A549 (cell line): ENCODE measurements at regions not wholly inside any gene's neighbourhood (a gene's known extent, or its start where the extent isn't known, plus 50 kb on each side); places are given as distances from the start of the nearest gene placed in this dataset.

Experiments
- ATAC-seq, 2 experiments: fragments of 200-7000 bp in 1 of 2; fragments of >200 bp in 1 of 2; cut with Nextera tagmentation in 1 of 2; cut with Tn5 transposase in 1 of 2; 3 replicates each; pipeline versions ENCODE4 v1.8.0 to v1.9.1; 2018 to 2020; ENCODE audit warnings: mild to moderate bottlenecking in 1 of 2, moderate library complexity in 1 of 2
- CTCF ChIA-PET: fragments of 300-600 bp; sonication (Branson Sonifier 250); formaldehyde crosslinking; extraction: SDS; loops from one replicate; lab custom pipeline; 2021; ENCODE audit warnings: antibody characterized with exemption, inconsistent platforms; lab: Yijun Ruan, JAX
- POLR2A ChIA-PET: fragments of 350-600 bp; formaldehyde crosslinking; extraction: SDS; loops from one replicate; lab custom pipeline; 2021; ENCODE audit warnings: antibody characterized with exemption, inconsistent platforms; lab: Yijun Ruan, JAX
- DNase-seq, 2 experiments: peaks; one replicate each; pipeline versions ENCODE4 v3.0.0 to v3.0.0-alpha.2; 2011 to 2016; ENCODE audit warnings: low read depth in 1 of 2, low spot score in 1 of 2
- FAIRE-seq: peaks from 2 replicates; lab custom pipeline; 2011; peaks lifted over from hg19 to GRCh38; lab: Jason Lieb, UNC
- H3K27ac ChIP-seq, 2 experiments: fragments of >200 bp; sonication (Bioruptor Twin); formaldehyde crosslinking; 3 replicates each; pipeline ENCODE4 v1.5.1; 2016 to 2017
- H3K4me1 ChIP-seq: fragments of >200 bp; sonication (Bioruptor Twin); formaldehyde crosslinking; 3 replicates; pipeline ENCODE4 v1.6.1; 2016
- H3K4me2 ChIP-seq: fragments of >200 bp; sonication (Bioruptor Twin); formaldehyde crosslinking; 3 replicates; pipeline ENCODE4 v1.6.1; 2016
- H3K4me3 ChIP-seq: fragments of >200 bp; sonication (Bioruptor Twin); formaldehyde crosslinking; 3 replicates; pipeline ENCODE4 v1.5.1; 2016
- H3K9me3 ChIP-seq: fragments of >200 bp; sonication (Bioruptor Twin); formaldehyde crosslinking; 3 replicates; pipeline ENCODE4 v1.6.1; 2016
- BHLHE40 ChIP-seq: IDR thresholded peaks from 2 replicates; pipeline ENCODE4 v1.6.1; 2012; ENCODE audit warnings: low read depth, low read length, inconsistent platforms
- CBX8 ChIP-seq: fragments of 200-600 bp; sonication (generic); IDR thresholded peaks from 2 replicates; pipeline ENCODE4 v1.6.1; 2016
- CEBPB ChIP-seq, 2 experiments: fragments of >200 bp in 1 of 2; sonication (Bioruptor Twin) in 1 of 2; formaldehyde crosslinking in 1 of 2; IDR thresholded peaks; 2 replicates each; pipeline ENCODE4 v1.6.1; 2012 to 2016
- CHD4 ChIP-seq: fragments of 200-600 bp; sonication (generic); IDR thresholded peaks from 2 replicates; pipeline ENCODE4 v1.6.1; 2016; ENCODE audit warnings: antibody characterized with exemption, mild to moderate bottlenecking, borderline replicate concordance
- ESRRA ChIP-seq: fragments of 150-350 bp; IDR thresholded peaks from 2 replicates; pipeline ENCODE4 v1.6.1; 2014; ENCODE audit warnings: mild to moderate bottlenecking, low read length, borderline replicate concordance
- FOSL2 ChIP-seq, 2 experiments: fragments of 450-650 bp in 1 of 2; fragments of >200 bp in 1 of 2; sonication (Bioruptor Twin) in 1 of 2; formaldehyde crosslinking; IDR thresholded peaks; 2 replicates each; pipeline versions ENCODE4 v1.5.0 to v1.6.1; 2016 to 2020; ENCODE audit warnings: mild to moderate bottlenecking in 1 of 2, moderate library complexity in 1 of 2
- GATA3 ChIP-seq: IDR thresholded peaks from 2 replicates; pipeline ENCODE4 v1.6.1; 2012; ENCODE audit warnings: borderline replicate concordance
- HEYL ChIP-seq: fragments of 250-450 bp; sonication (Bioruptor Pico); IDR thresholded peaks from 2 replicates; pipeline ENCODE4 v1.8.0; 2021; ENCODE audit warnings: mild to moderate bottlenecking, moderate library complexity
- HOXA7 ChIP-seq: fragments of 250-450 bp; sonication (Bioruptor Pico); IDR thresholded peaks from 2 replicates; pipeline ENCODE4 v1.5.0; 2020; ENCODE audit warnings: mild to moderate bottlenecking, moderate library complexity
- HOXB13 ChIP-seq: fragments of 250-450 bp; sonication (Bioruptor Pico); IDR thresholded peaks from 2 replicates; pipeline ENCODE4 v1.5.0; 2020; ENCODE audit warnings: low read depth, mild to moderate bottlenecking, moderate library complexity
- HOXB5 ChIP-seq: fragments of 250-450 bp; sonication (Bioruptor Pico); IDR thresholded peaks from 2 replicates; pipeline ENCODE4 v1.5.0; 2020; ENCODE audit warnings: mild to moderate bottlenecking, moderate library complexity
- JUNB ChIP-seq: fragments of >200 bp; sonication (Bioruptor Twin); formaldehyde crosslinking; IDR thresholded peaks from 2 replicates; pipeline ENCODE4 v1.6.1; 2016
- KDM5A ChIP-seq: fragments of 200-600 bp; sonication (generic); IDR thresholded peaks from 2 replicates; pipeline ENCODE4 v1.6.1; 2016; ENCODE audit warnings: antibody characterized with exemption, mild to moderate bottlenecking
- MAFK ChIP-seq: fragments of 450-650 bp; IDR thresholded peaks from 2 replicates; pipeline ENCODE4 v1.6.1; 2014; ENCODE audit not compliant: partially characterized antibody
- NFE2L2 ChIP-seq: fragments of 150-350 bp; conservative IDR thresholded peaks from 2 replicates; pipeline ENCODE4 v1.6.1; 2014; ENCODE audit warnings: low read length
- PBX3 ChIP-seq: IDR thresholded peaks from 2 replicates; pipeline ENCODE4 v1.6.1; 2012
- PHF8 ChIP-seq: fragments of 200-600 bp; sonication (generic); IDR thresholded peaks from 2 replicates; pipeline ENCODE4 v1.6.1; 2016; ENCODE audit warnings: low read depth, mild to moderate bottlenecking, antibody characterized with exemption, moderate library complexity, borderline replicate concordance
- POLR2A ChIP-seq: IDR thresholded peaks from 2 replicates; pipeline ENCODE4 v1.6.1; 2012; ENCODE audit warnings: mild to moderate bottlenecking, low read length
- POLR2AphosphoS2 ChIP-seq: conservative IDR thresholded peaks from 2 replicates; pipeline ENCODE4 v1.6.1; 2012; ENCODE audit warnings: low read length, improper control_type of control experiment, inconsistent platforms
- RAD21 ChIP-seq, 2 experiments: fragments of >200 bp in 1 of 2; sonication (Bioruptor Twin) in 1 of 2; formaldehyde crosslinking in 1 of 2; IDR thresholded peaks in 1 of 2; conservative IDR thresholded peaks in 1 of 2; 2 replicates in 1 of 2; 3 replicates in 1 of 2; pipeline ENCODE4 v1.6.1; 2012 to 2018; ENCODE audit warnings: inconsistent platforms in 1 of 2
- RARB ChIP-seq: fragments of 250-450 bp; sonication (Bioruptor Pico); IDR thresholded peaks from 2 replicates; pipeline ENCODE4 v1.8.0; 2021; ENCODE audit warnings: mild to moderate bottlenecking, moderate library complexity
- RCOR1 ChIP-seq: fragments of 150-350 bp; IDR thresholded peaks from 2 replicates; pipeline ENCODE4 v1.6.1; 2014; ENCODE audit warnings: antibody characterized with exemption, low read length, low read depth
- RFX5 ChIP-seq: fragments of 450-650 bp; IDR thresholded peaks from 2 replicates; pipeline ENCODE4 v1.7.1; 2014; ENCODE audit warnings: antibody characterized with exemption, mild to moderate bottlenecking, moderate library complexity
- RNF2 ChIP-seq: fragments of 200-600 bp; sonication (generic); IDR thresholded peaks from 2 replicates; pipeline ENCODE4 v1.6.1; 2016; ENCODE audit warnings: low read depth, mild to moderate bottlenecking, antibody characterized with exemption, moderate library complexity, borderline replicate concordance
- SMC3 ChIP-seq: fragments of >200 bp; sonication (Bioruptor Twin); formaldehyde crosslinking; IDR thresholded peaks from 3 replicates; pipeline ENCODE4 v1.6.1; 2018; ENCODE audit warnings: inconsistent platforms
- TP53 ChIP-seq: fragments of 250-450 bp; sonication (Bioruptor Pico); IDR thresholded peaks from 2 replicates; pipeline ENCODE4 v1.5.0; 2021; ENCODE audit warnings: mild to moderate bottlenecking, moderate library complexity
- WGBS: methylation state at CpG from one replicate; pipeline ENCODE4 v1.1.6; 2017; ENCODE audit errors: missing lambda C conversion rate; 5-methylcytosine and 5-hydroxymethylcytosine counted together
- TF ChIP-seq, protein P1 (sequence below): fragments of 200-600 bp; sonication (generic); IDR thresholded peaks from 2 replicates; pipeline ENCODE4 v1.6.1; 2016; ENCODE audit warnings: antibody characterized with exemption, mild to moderate bottlenecking, moderate library complexity
- TF ChIP-seq, protein P2 (sequence below): IDR thresholded peaks from 2 replicates; pipeline ENCODE4 v1.6.1; 2012; ENCODE audit warnings: low read depth, borderline replicate concordance
- TF ChIP-seq, protein P3 (sequence below): IDR thresholded peaks from 2 replicates; pipeline ENCODE4 v1.6.1; 2012

- FAIRE-seq (no peak), DNase-seq (no peak), ATAC-seq (no peak)
- WGBS = 44% methylated on average over 3 of the region's 3 CpGs
- Histone ChIP-seq H3K9me3 (no peaks in the 10 kb centered on the region), H3K4me2 (no peak overlapping the region)
- TF ChIP-seq, protein P1, sequence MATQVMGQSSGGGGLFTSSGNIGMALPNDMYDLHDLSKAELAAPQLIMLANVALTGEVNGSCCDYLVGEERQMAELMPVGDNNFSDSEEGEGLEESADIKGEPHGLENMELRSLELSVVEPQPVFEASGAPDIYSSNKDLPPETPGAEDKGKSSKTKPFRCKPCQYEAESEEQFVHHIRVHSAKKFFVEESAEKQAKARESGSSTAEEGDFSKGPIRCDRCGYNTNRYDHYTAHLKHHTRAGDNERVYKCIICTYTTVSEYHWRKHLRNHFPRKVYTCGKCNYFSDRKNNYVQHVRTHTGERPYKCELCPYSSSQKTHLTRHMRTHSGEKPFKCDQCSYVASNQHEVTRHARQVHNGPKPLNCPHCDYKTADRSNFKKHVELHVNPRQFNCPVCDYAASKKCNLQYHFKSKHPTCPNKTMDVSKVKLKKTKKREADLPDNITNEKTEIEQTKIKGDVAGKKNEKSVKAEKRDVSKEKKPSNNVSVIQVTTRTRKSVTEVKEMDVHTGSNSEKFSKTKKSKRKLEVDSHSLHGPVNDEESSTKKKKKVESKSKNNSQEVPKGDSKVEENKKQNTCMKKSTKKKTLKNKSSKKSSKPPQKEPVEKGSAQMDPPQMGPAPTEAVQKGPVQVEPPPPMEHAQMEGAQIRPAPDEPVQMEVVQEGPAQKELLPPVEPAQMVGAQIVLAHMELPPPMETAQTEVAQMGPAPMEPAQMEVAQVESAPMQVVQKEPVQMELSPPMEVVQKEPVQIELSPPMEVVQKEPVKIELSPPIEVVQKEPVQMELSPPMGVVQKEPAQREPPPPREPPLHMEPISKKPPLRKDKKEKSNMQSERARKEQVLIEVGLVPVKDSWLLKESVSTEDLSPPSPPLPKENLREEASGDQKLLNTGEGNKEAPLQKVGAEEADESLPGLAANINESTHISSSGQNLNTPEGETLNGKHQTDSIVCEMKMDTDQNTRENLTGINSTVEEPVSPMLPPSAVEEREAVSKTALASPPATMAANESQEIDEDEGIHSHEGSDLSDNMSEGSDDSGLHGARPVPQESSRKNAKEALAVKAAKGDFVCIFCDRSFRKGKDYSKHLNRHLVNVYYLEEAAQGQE = no peak
- TF ChIP-seq SMC3 (no peak), CBX8 (no peak), JUNB (no peak), NFE2L2 (no peak), HOXB13 (no peak)
- TF ChIP-seq, all 56 proteins: peak for 0
- POLR2A ChIA-PET = no interaction called here
- Histone ChIP-seq H3K4me1 (no peaks in the 10 kb centered on the region), H3K27ac (no peak overlapping the region), H3K4me3 (no peak overlapping the region)
- CTCF ChIA-PET = no interaction called here
These were observed 134.0 kb downstream of the GXYLT1 start for GRCh38 chr12:42010715-42011114.

DNA sequence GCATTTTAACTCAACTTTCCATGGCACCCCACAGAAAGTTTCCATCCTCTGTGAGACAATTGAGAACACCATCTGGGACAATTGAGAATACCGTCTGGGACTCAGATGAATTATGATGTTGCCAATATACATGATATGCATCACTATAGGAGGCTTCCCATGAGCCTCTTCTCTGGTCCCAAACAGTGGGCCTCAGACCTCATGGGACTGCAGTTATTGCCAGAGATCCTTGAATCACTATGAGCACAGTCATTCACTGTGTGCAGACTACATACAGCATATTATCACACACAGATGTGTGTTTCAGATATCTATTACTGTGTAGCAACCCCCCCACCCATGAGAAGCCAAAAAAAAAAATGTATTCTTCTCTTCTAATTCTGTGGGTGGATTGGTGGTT lies 134.4 kb downstream of the GXYLT1 start:
- CTCF ChIA-PET = no interaction called here

DNA sequence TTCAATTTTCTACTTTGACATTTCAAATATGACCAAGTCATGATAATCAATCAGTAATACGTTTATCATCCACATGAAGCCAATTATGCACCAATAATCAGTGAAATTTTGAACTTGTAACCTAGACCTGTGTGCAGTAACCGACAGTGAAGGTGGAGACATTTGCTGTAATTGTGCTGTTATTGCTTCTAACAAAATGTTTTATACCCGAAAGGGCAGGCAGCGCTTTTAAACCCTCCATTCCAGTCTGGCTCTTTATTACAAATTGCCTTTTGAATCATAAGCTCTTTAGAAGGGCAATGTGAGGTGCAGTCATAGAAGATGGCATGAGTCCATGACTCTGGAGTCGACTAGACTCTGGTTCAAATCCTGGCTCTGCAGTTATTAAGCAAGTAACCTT lies 135.7 kb downstream of the GXYLT1 start:
- ChIA-PET CTCF (no interaction called here), POLR2A (no interaction called here)
- no peak overlapping the region for H3K27ac ChIP-seq
- no peaks in the 10 kb centered on the region for H3K4me1 ChIP-seq
- H3K9me3 ChIP-seq = no peaks in the 10 kb centered on the region
- WGBS = 41% methylated on average over 5 of the region's 5 CpGs
- FAIRE-seq = no peak
- H3K4me3 ChIP-seq = no peak overlapping the region
- DNase-seq = no peak
- TF ChIP-seq RFX5 (no peak), PHF8 (no peak), ESRRA (no peak), CHD4 (no peak), GATA3 (no peak), FOSL2 (IDR thresholded peaks at IDR 0.05) (no peak), FOSL2 (CRISPR knock-in tag; IDR thresholded peaks at IDR 0.05) (no peak), CEBPB (IDR thresholded peaks at IDR 0.05) (no peak), BHLHE40 (no peak), HOXB5 (CRISPR knock-in tag) (no peak), HEYL (CRISPR knock-in tag) (no peak), PBX3 (no peak), RAD21 (conservative IDR thresholded peaks at IDR 0.05 in 1 of 2, IDR thresholded peaks at IDR 0.05 in 1 of 2) (no peak)
- TF ChIP-seq, protein P1 = no peak
- TF ChIP-seq, protein P2, sequence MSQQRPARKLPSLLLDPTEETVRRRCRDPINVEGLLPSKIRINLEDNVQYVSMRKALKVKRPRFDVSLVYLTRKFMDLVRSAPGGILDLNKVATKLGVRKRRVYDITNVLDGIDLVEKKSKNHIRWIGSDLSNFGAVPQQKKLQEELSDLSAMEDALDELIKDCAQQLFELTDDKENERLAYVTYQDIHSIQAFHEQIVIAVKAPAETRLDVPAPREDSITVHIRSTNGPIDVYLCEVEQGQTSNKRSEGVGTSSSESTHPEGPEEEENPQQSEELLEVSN = no peak
- H3K4me2 ChIP-seq = no peak overlapping the region
- no peak for ATAC-seq

More for the DNA sequence above, 134.4 kb downstream of the GXYLT1 start:
- POLR2A ChIA-PET = no interaction called here
- Histone ChIP-seq H3K9me3 (no peaks in the 10 kb centered on the region), H3K4me2 (no peak overlapping the region), H3K4me3 (no peak overlapping the region), H3K27ac (no peak overlapping the region), H3K4me1 (no peaks in the 10 kb centered on the region)
- DNase-seq (no peak), FAIRE-seq (no peak), ATAC-seq (no peak)
- 84% methylated on average over 1 of the region's 1 CpG for WGBS
- TF ChIP-seq KDM5A (no peak), POLR2AphosphoS2 (no peak), TP53 (CRISPR knock-in tag) (no peak), RARB (CRISPR knock-in tag) (no peak), CHD4 (no peak), MAFK (no peak), SMC3 (no peak), ESRRA (no peak), CEBPB (IDR thresholded peaks at IDR 0.05) (no peak), HOXA7 (no peak), POLR2A (no peak), RCOR1 (no peak), RNF2 (no peak)
- TF ChIP-seq, protein P3, sequence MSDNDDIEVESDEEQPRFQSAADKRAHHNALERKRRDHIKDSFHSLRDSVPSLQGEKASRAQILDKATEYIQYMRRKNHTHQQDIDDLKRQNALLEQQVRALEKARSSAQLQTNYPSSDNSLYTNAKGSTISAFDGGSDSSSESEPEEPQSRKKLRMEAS = no peak
